Aorta (tissue), 5 donors: ENCODE measurements at regions not wholly inside any gene's neighbourhood (a gene's known extent, or its start where the extent isn't known, plus 50 kb on each side); places are given as distances from the start of the nearest gene placed in this dataset.
A peak's percentile ranks its signal among the peaks of the same experiment; 100 is the strongest.

Source experiments
- ATAC-seq: fragments of 200-7000 bp; cut with Tn5 transposase; one replicate; pipeline ENCODE4 v1.9.1; 2022; ENCODE audit warnings: moderate library complexity; ENCODE audit not compliant: low FRiP score
- DNase-seq, 2 donors: peaks; one replicate each; pipeline ENCODE4 v3.0.0-alpha.2; 2020
- H3K27ac ChIP-seq, 2 donors: one replicate each; pipeline ENCODE4 v1.5.1; 2013; ENCODE audit warnings: low read length in 2 of 2, mild to moderate bottlenecking in 2 of 2, moderate library complexity in 2 of 2, control low read depth in 1 of 2, inconsistent platforms in 1 of 2, low read depth in 1 of 2
- H3K27me3 ChIP-seq, 2 donors: one replicate each; pipeline ENCODE4 v1.6.1; 2013; ENCODE audit warnings: control low read depth in 1 of 2, low read length in 1 of 2, mild to moderate bottlenecking in 1 of 2, moderate library complexity in 1 of 2; ENCODE audit not compliant: insufficient read depth in 2 of 2, control insufficient read depth in 1 of 2
- H3K36me3 ChIP-seq, 2 donors: one replicate each; pipeline ENCODE4 v1.6.1; 2013; ENCODE audit warnings: control low read depth in 1 of 2, low read length in 1 of 2, mild to moderate bottlenecking in 1 of 2; ENCODE audit not compliant: insufficient read depth in 2 of 2, control insufficient read depth in 1 of 2
- H3K4me1 ChIP-seq, 2 donors: one replicate each; pipeline ENCODE4 v1.6.1; 2013; ENCODE audit warnings: low read length in 2 of 2, control low read depth in 1 of 2, mild to moderate bottlenecking in 1 of 2, moderate library complexity in 1 of 2; ENCODE audit not compliant: insufficient read depth in 2 of 2, control insufficient read depth in 1 of 2
- H3K4me3 ChIP-seq, 2 donors: one replicate each; pipeline ENCODE4 v1.5.1; 2013; ENCODE audit warnings: low read length in 2 of 2, control low read depth in 1 of 2, mild to moderate bottlenecking in 1 of 2
- H3K9me3 ChIP-seq: one replicate; pipeline ENCODE4 v1.6.1; 2013; ENCODE audit warnings: mild to moderate bottlenecking, low read length; ENCODE audit not compliant: control insufficient read depth
- whole genome bisulfite sequencing, 2 donors: extraction: QIAGEN DNeasy Blood & Tissue Kit; methylation state at CpG; one replicate each; pipeline ENCODE4 v1.1.7; 2013; 5-methylcytosine and 5-hydroxymethylcytosine counted together
- intact Hi-C, 2 donors: fragments of 100-400 bp; cut with DNase I; formaldehyde crosslinking; loops; one replicate each; pipeline versions ENCODE4 v1.14.2 to v1.15.0; 2022
- donor health status: healthy with polysubstance abuse.
- donor health status: Bipolar disorder and iron deficiency.
- donor health status: DM: no; HTN: no; CAD: no.
- donor health status: DM: no; HTN: no; CAD: no.
- donor health status: DM: yes; HTN: yes; CAD: no.

- no peaks in the 10 kb centered on the region for H3K36me3 ChIP-seq
- no peak overlapping the region for H3K4me3 ChIP-seq
- H3K27ac ChIP-seq, result no peak overlapping the region
- DNase-seq, result peak; percentile 61 to 79
- H3K4me1 ChIP-seq, result peaks cover 3 to 8% of the 10 kb centered on the region in 2 donors
- 39 to 42% methylated on average over 6 of the region's 6 CpGs for WGBS, 2 donors
- ATAC-seq, result peak; percentile 88
- no peaks in the 10 kb centered on the region for H3K27me3 ChIP-seq
- intact Hi-C loops, result loop anchor here in 1 of 2 donors (5.0 kb wide), 1 partner anchor 180 kb away; no protein-coding TSS in a partner anchor
- no peaks in the 10 kb centered on the region for H3K9me3 ChIP-seq
Measured at GRCh38 chr20:10857352-10858070, 183.7 kb upstream of the JAG1 start.

GRCh38 chr20:10861090-10861489 lies 187.3 kb upstream of the JAG1 start:
- intact Hi-C loops, result loop anchor here (5.0 to 10.0 kb wide), 4 partner anchors 56 to 186 kb away; partner anchors contain the start of gene JAG1 (in 1 of the 2)
- 28 to 34% methylated on average over 2 of the region's 2 CpGs for WGBS, 2 donors
- peaks cover 8% of the 10 kb centered on the region in 2 donors for H3K4me1 ChIP-seq
- no peak overlapping the region for H3K27ac ChIP-seq
- DNase-seq, result no peak
- H3K36me3 ChIP-seq, result no peaks in the 10 kb centered on the region
- no peaks in the 10 kb centered on the region for H3K27me3 ChIP-seq
- H3K4me3 ChIP-seq, result no peak overlapping the region
- ATAC-seq, result no peak
- no peaks in the 10 kb centered on the region for H3K9me3 ChIP-seq

GRCh38 chr20:10861619-10862018 lies 187.8 kb upstream of the JAG1 start:
- Histone ChIP-seq H3K9me3 (no peaks in the 10 kb centered on the region), H3K4me1 (peaks cover 8% of the 10 kb centered on the region in 2 donors), H3K27me3 (no peaks in the 10 kb centered on the region), H3K27ac (no peak overlapping the region), H3K4me3 (no peak overlapping the region), H3K36me3 (no peaks in the 10 kb centered on the region)
- ATAC-seq (no peak), DNase-seq (no peak)
- intact Hi-C loops, result loop anchor here (5.0 to 10.0 kb wide), 4 partner anchors 56 to 187 kb away; partner anchors contain the start of gene JAG1 (in 1 of the 2)
- 7 to 11% methylated on average over 2 of the region's 2 CpGs for WGBS, 2 donors

- peak overlapping the region; percentile 40 to 76 for H3K27ac ChIP-seq
- H3K4me1 ChIP-seq, result peaks cover 5 to 8% of the 10 kb centered on the region in 2 donors
- 6% methylated on average over 6 of the region's 6 CpGs for WGBS, 2 donors
- DNase-seq (peak in 1 of 2 donors; percentile 54), ATAC-seq (peak; percentile 77)
- H3K27me3 ChIP-seq, result no peaks in the 10 kb centered on the region
- H3K4me3 ChIP-seq, result peak overlapping the region in 1 of 2 donors; percentile 24
- intact Hi-C loops, result loop anchor here (5.0 to 10.0 kb wide), 4 partner anchors 54 to 189 kb away; partner anchors contain the start of gene JAG1 (in 1 of the 2)
- H3K36me3 ChIP-seq, result no peaks in the 10 kb centered on the region
- no peaks in the 10 kb centered on the region for H3K9me3 ChIP-seq
Measured at GRCh38 chr20:10863337-10864060, 189.7 kb upstream of the JAG1 start.

GRCh38 chr20:10864076-10864672 lies 190.4 kb upstream of the JAG1 start:
- intact Hi-C loops, result loop anchor here (5.0 to 10.0 kb wide), 4 partner anchors 53 to 189 kb away; partner anchors contain the start of gene JAG1 (in 1 of the 2)
- Histone ChIP-seq H3K27me3 (no peaks in the 10 kb centered on the region), H3K4me1 (peaks cover 5 to 8% of the 10 kb centered on the region in 2 donors), H3K9me3 (no peaks in the 10 kb centered on the region), H3K27ac (peak overlapping the region; percentile 39 to 76), H3K4me3 (peak overlapping the region in 1 of 2 donors; percentile 24), H3K36me3 (no peaks in the 10 kb centered on the region)
- DNase-seq, result peak in 1 of 2 donors; percentile 55
- WGBS, 2 donors, result 11 to 14% methylated on average over 8 of the region's 8 CpGs
- peak; percentile 50 for ATAC-seq

GRCh38 chr20:10868299-10868698 lies 194.5 kb upstream of the JAG1 start:
- H3K27ac ChIP-seq, result no peak overlapping the region
- H3K36me3 ChIP-seq, result no peaks in the 10 kb centered on the region
- H3K9me3 ChIP-seq, result no peaks in the 10 kb centered on the region
- no peaks in the 10 kb centered on the region for H3K27me3 ChIP-seq
- 95 to 96% methylated on average over 3 of the region's 3 CpGs for WGBS, 2 donors
- H3K4me1 ChIP-seq, result peaks cover 0 to under 1% of the 10 kb centered on the region in 2 donors
- DNase-seq, result no peak
- H3K4me3 ChIP-seq, result no peak overlapping the region
- no peak for ATAC-seq
- intact Hi-C loops, result loop anchor here (10.0 kb wide), 2 partner anchors 163 to 193 kb away; partner anchors contain the start of gene JAG1 (in 1 of the 2)

- Histone ChIP-seq H3K27me3 (no peaks in the 10 kb centered on the region), H3K27ac (no peak overlapping the region), H3K4me1 (peaks cover 0 to 2% of the 10 kb centered on the region in 2 donors), H3K4me3 (no peak overlapping the region), H3K36me3 (no peaks in the 10 kb centered on the region), H3K9me3 (no peaks in the 10 kb centered on the region)
- DNase-seq (no peak), ATAC-seq (no peak)
- intact Hi-C loops, result no loop called here
- WGBS, 2 donors, result 95 to 96% methylated on average over 4 of the region's 4 CpGs
Measured at GRCh38 chr20:10873026-10873425, 199.2 kb upstream of the JAG1 start.

GRCh38 chr20:10875653-10876052 lies 201.9 kb upstream of the JAG1 start:
- 74 to 96% methylated on average over 2 of the region's 2 CpGs for WGBS, 2 donors
- ATAC-seq, result no peak
- no peaks in the 10 kb centered on the region for H3K27me3 ChIP-seq
- DNase-seq, result no peak
- peaks cover 0 to 2% of the 10 kb centered on the region in 2 donors for H3K4me1 ChIP-seq
- H3K4me3 ChIP-seq, result no peak overlapping the region
- intact Hi-C loops, result no loop called here
- H3K9me3 ChIP-seq, result no peaks in the 10 kb centered on the region
- H3K36me3 ChIP-seq, result no peaks in the 10 kb centered on the region
- H3K27ac ChIP-seq, result no peak overlapping the region
